OCI-LY3 (cell line): ENCODE measurements at regions not wholly inside any gene's neighbourhood (a gene's known extent, or its start where the extent isn't known, plus 50 kb on each side); places are given as distances from the start of the nearest gene placed in this dataset.

Experiments used
- H2AFZ ChIP-seq: fragments of 200-600, 300-600 bp; shearing (Covaris generic); 2 replicates; pipeline ENCODE4 v1.6.0; 2014; ENCODE audit warnings: antibody characterized with exemption, low read depth, low read length
- H3K27ac ChIP-seq: fragments of 200-600, 300-600 bp; sonication (generic); 2 replicates; pipeline ENCODE4 v1.5.1; 2014; ENCODE audit warnings: mild to moderate bottlenecking, low read length, moderate library complexity, mixed read lengths
- H3K27me3 ChIP-seq: fragments of 200-600, 300-600 bp; sonication (generic); 2 replicates; pipeline ENCODE4 v1.6.1; 2014; ENCODE audit warnings: low read depth, low read length, mixed read lengths
- H3K36me3 ChIP-seq: fragments of 200-600, 300-600 bp; sonication (generic); replicated peaks from 2 replicates; pipeline ENCODE3; 2014; ENCODE audit warnings: low read depth, low read length, mixed read lengths
- H3K4me1 ChIP-seq: fragments of 300-600, 200-600 bp; sonication (generic); 2 replicates; pipeline ENCODE4 v1.6.1; 2014; ENCODE audit warnings: low read length, mixed read lengths
- H3K4me2 ChIP-seq: fragments of 200-600, 300-600 bp; sonication (generic); 2 replicates; pipeline ENCODE4 v1.6.1; 2014; ENCODE audit warnings: low read length, mixed read lengths
- H3K4me3 ChIP-seq: fragments of 300-600, 200-600 bp; sonication (generic); 2 replicates; pipeline ENCODE4 v1.5.1; 2014; ENCODE audit warnings: antibody characterized with exemption, mild to moderate bottlenecking, low read length, moderate library complexity
- H3K79me2 ChIP-seq: fragments of 300-600, 200-600 bp; shearing (Covaris generic); 2 replicates; pipeline ENCODE4 v1.6.1; 2014; ENCODE audit warnings: mild to moderate bottlenecking, low read length, mixed read lengths
- H3K9ac ChIP-seq: fragments of 300-600, 200-600 bp; shearing (Covaris generic); 2 replicates; pipeline ENCODE4 v1.6.0; 2014; ENCODE audit warnings: mild to moderate bottlenecking, low read length, moderate library complexity
- H3K9me3 ChIP-seq: fragments of 200-600, 300-600 bp; shearing (Covaris generic); 2 replicates; pipeline ENCODE4 v1.6.1; 2014; ENCODE audit warnings: low read length, mixed read lengths; ENCODE audit not compliant: insufficient read depth
- H4K20me1 ChIP-seq: fragments of 200-600, 300-600 bp; sonication (generic); 2 replicates; pipeline ENCODE4 v1.6.1; 2016; ENCODE audit warnings: low read length, mixed read lengths; ENCODE audit not compliant: insufficient read depth
- CTCF ChIP-seq: fragments of 200-600, 300-600 bp; sonication (generic); IDR thresholded peaks from 2 replicates; pipeline ENCODE4 v1.5.1; 2014; ENCODE audit warnings: antibody characterized with exemption, low read length, low read depth
- EZH2phosphoT487 ChIP-seq: fragments of 200-600 bp; shearing (Covaris generic); IDR thresholded peaks from 2 replicates; pipeline ENCODE4 v1.6.1; 2018; ENCODE audit warnings: antibody characterized with exemption, mixed run types, low read depth

GRCh38 chr3:43957553-43957952 is 266.8 kb downstream of the ABHD5 start:
- Histone ChIP-seq H3K27ac (peak overlapping the region; percentile 60), H3K4me2 (peak overlapping the region; percentile 87), H3K27me3 (peaks cover 26% of the 10 kb centered on the region; the same call in 1 of the 2 replicates), H3K36me3 (no peaks in the 10 kb centered on the region), H3K79me2 (no peaks in the 10 kb centered on the region), H3K9ac (peak overlapping the region; percentile 27), H3K4me1 (peaks cover 75% of the 10 kb centered on the region), H3K9me3 (no peaks in the 10 kb centered on the region), H4K20me1 (no peaks in the 10 kb centered on the region), H2AFZ (no peak overlapping the region), H3K4me3 (peak overlapping the region; percentile 61)
- TF ChIP-seq EZH2phosphoT487 (no peak), CTCF (no peak)

- H3K36me3 ChIP-seq = no peaks in the 10 kb centered on the region
- peaks cover 75% of the 10 kb centered on the region for H3K4me1 ChIP-seq
- no peaks in the 10 kb centered on the region for H3K9me3 ChIP-seq
- peaks cover 26% of the 10 kb centered on the region; the same call in 1 of the 2 replicates for H3K27me3 ChIP-seq
- peak overlapping the region; percentile 60 for H3K27ac ChIP-seq
- TF ChIP-seq EZH2phosphoT487 (no peak), CTCF (no peak)
- no peak overlapping the region for H2AFZ ChIP-seq
- H3K9ac ChIP-seq = peak overlapping the region; percentile 27
- H3K79me2 ChIP-seq = no peaks in the 10 kb centered on the region
- no peaks in the 10 kb centered on the region for H4K20me1 ChIP-seq
- peak overlapping the region; percentile 87 for H3K4me2 ChIP-seq
- peak overlapping the region; percentile 61 for H3K4me3 ChIP-seq
Measured at GRCh38 chr3:43958005-43958770, 267.4 kb downstream of the ABHD5 start.

GRCh38 chr3:43958973-43959372 is 268.2 kb downstream of the ABHD5 start:
- peaks cover 26% of the 10 kb centered on the region; the same call in 1 of the 2 replicates for H3K27me3 ChIP-seq
- no peak overlapping the region for H3K27ac ChIP-seq
- H3K4me2 ChIP-seq = no peak overlapping the region
- TF ChIP-seq CTCF (no peak), EZH2phosphoT487 (no peak)
- H3K9me3 ChIP-seq = no peaks in the 10 kb centered on the region
- H3K4me1 ChIP-seq = peaks cover 70% of the 10 kb centered on the region
- no peak overlapping the region for H2AFZ ChIP-seq
- no peaks in the 10 kb centered on the region for H4K20me1 ChIP-seq
- H3K79me2 ChIP-seq = no peaks in the 10 kb centered on the region
- no peak overlapping the region for H3K4me3 ChIP-seq
- H3K9ac ChIP-seq = no peak overlapping the region
- no peaks in the 10 kb centered on the region for H3K36me3 ChIP-seq

GRCh38 chr3:43959498-43960447 is 269.0 kb downstream of the ABHD5 start:
- Histone ChIP-seq H3K9me3 (no peaks in the 10 kb centered on the region), H3K27ac (no peak overlapping the region), H3K36me3 (no peaks in the 10 kb centered on the region), H3K27me3 (peaks cover 22% of the 10 kb centered on the region; the same call in 1 of the 2 replicates), H3K79me2 (no peaks in the 10 kb centered on the region), H3K4me2 (no peak overlapping the region), H2AFZ (no peak overlapping the region), H4K20me1 (no peaks in the 10 kb centered on the region), H3K4me1 (peaks cover 71% of the 10 kb centered on the region), H3K4me3 (no peak overlapping the region), H3K9ac (no peak overlapping the region)
- TF ChIP-seq CTCF = no peak
- TF ChIP-seq EZH2phosphoT487 = no peak
